ENCODE measurements at regions not wholly inside any gene's neighbourhood (a gene's known extent, or its start where the extent isn't known, plus 50 kb on each side); places are given as distances from the start of the nearest gene placed in this dataset.
"Not testable (repeated sequence)": the region's sequence is repeated elsewhere in the genome, so short reads cannot be mapped to it uniquely, and the experiment has no call there.

- no peak for DNase-seq (ENCODE audit: low read depth in 2 of 2)
Observed at GRCh38 chr11:11717064-11717725, 95.4 kb upstream of the GALNT18 start.

- not testable (repeated sequence) for DNase-seq (ENCODE audit: low read depth in 2 of 2)
Observed at GRCh38 chr11:11715075-11715474, 93.3 kb upstream of the GALNT18 start.

GRCh38 chr11:11710556-11710955 lies 88.8 kb upstream of the GALNT18 start:
- DNase-seq (ENCODE audit: low read depth in 2 of 2), result no peak

GRCh38 chr11:11709447-11710239 lies 87.8 kb upstream of the GALNT18 start:
- DNase-seq (ENCODE audit: low read depth in 2 of 2), result no peak

GRCh38 chr11:11708256-11708655 lies 86.5 kb upstream of the GALNT18 start:
- DNase-seq (ENCODE audit: low read depth in 2 of 2), result no peak

GRCh38 chr11:11706028-11706427 lies 84.2 kb upstream of the GALNT18 start:
- DNase-seq (ENCODE audit: low read depth in 2 of 2), result no peak

GRCh38 chr11:11703885-11704284 lies 82.1 kb upstream of the GALNT18 start:
- no peak for DNase-seq (ENCODE audit: low read depth in 2 of 2)

GRCh38 chr11:11701070-11701469 lies 79.3 kb upstream of the GALNT18 start:
- no peak for DNase-seq (ENCODE audit: low read depth in 2 of 2)

GRCh38 chr11:11697796-11698195 lies 76.0 kb upstream of the GALNT18 start:
- DNase-seq (ENCODE audit: low read depth in 2 of 2), result no peak

- DNase-seq (ENCODE audit: low read depth in 2 of 2), result no peak
Observed at GRCh38 chr11:11691296-11692151, 69.7 kb upstream of the GALNT18 start.

GRCh38 chr11:11681536-11681935 lies 59.7 kb upstream of the GALNT18 start:
- no peak for DNase-seq (ENCODE audit: low read depth in 2 of 2)

GRCh38 chr11:11677672-11678356 lies 56.0 kb upstream of the GALNT18 start:
- DNase-seq (ENCODE audit: low read depth in 2 of 2), result no peak

GRCh38 chr11:11675671-11676181 lies 53.9 kb upstream of the GALNT18 start:
- DNase-seq (ENCODE audit: low read depth in 2 of 2), result no peak

- no peak for DNase-seq (ENCODE audit: low read depth in 2 of 2)
Observed at GRCh38 chr11:11672789-11673188, 51.0 kb upstream of the GALNT18 start.

- DNase-seq (ENCODE audit: low read depth in 2 of 2), result no peak
Observed at GRCh38 chr11:11672101-11672500, 50.3 kb upstream of the GALNT18 start.

Data from activated CD8-positive, alpha-beta memory T cell treated with anti-CD3 and anti-CD28 coated beads for 4 hours (primary cell).